ENCODE measurements at regions not wholly inside any gene's neighbourhood (a gene's known extent, or its start where the extent isn't known, plus 50 kb on each side); places are given as distances from the start of the nearest gene placed in this dataset.

DNA sequence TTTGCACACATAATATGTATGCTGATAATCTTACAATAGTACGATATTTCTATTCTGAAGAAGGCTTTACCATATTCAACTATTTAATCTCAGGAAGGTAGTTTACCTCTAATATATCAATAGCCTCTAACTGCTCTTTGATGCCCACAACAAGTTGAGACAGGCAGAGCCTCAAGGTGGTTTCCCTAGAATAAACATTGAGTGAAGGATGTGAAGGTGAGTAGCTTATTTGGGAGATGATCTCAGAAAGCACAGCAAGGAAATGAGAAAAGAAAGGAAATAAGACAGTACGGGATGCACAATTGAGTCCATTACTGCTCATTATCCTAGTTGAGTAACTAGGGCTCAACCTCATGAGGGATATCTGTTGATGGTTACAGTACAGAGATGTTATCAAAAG lies 638.4 kb downstream of the MAFB start:
- Histone ChIP-seq H3K36me3 (ENCODE audit: control insufficient read depth in 2 of 2, insufficient read depth in 1 of 2, low read length in 2 of 2) (no peaks in the 10 kb centered on the region), H3K4me3 (ENCODE audit: low read depth, low read length) (no peak overlapping the region), H3K9me3 (ENCODE audit: control insufficient read depth, insufficient read depth, low read depth, low read length) (no peaks in the 10 kb centered on the region), H3K4me1 (ENCODE audit: control insufficient read depth, insufficient read depth, low read length) (no peaks in the 10 kb centered on the region), H3K27ac (ENCODE audit: extremely low read depth, low read depth, low read length) (no peak overlapping the region)
- TF ChIP-seq BCL6B (tag by site-specific recombination; IDR thresholded peaks at IDR 0.05): no peak
- no peak for TF ChIP-seq OVOL3 (tag by site-specific recombination; IDR thresholded peaks at IDR 0.05)
- TF ChIP-seq, protein P1, sequence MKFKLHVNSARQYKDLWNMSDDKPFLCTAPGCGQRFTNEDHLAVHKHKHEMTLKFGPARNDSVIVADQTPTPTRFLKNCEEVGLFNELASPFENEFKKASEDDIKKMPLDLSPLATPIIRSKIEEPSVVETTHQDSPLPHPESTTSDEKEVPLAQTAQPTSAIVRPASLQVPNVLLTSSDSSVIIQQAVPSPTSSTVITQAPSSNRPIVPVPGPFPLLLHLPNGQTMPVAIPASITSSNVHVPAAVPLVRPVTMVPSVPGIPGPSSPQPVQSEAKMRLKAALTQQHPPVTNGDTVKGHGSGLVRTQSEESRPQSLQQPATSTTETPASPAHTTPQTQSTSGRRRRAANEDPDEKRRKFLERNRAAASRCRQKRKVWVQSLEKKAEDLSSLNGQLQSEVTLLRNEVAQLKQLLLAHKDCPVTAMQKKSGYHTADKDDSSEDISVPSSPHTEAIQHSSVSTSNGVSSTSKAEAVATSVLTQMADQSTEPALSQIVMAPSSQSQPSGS (tag by site-specific recombination; IDR thresholded peaks at IDR 0.05; ENCODE audit: low read depth): no peak
- no peak for TF ChIP-seq ZNF350 (tag by site-specific recombination; IDR thresholded peaks at IDR 0.05)
- no peak for TF ChIP-seq GFI1B (tag by site-specific recombination; IDR thresholded peaks at IDR 0.05)
- no peak for TF ChIP-seq ZNF223 (tag by site-specific recombination; IDR thresholded peaks at IDR 0.05)
- no peak for TF ChIP-seq HOXA7 (CRISPR knock-in tag; IDR thresholded peaks at IDR 0.05; ENCODE audit: borderline replicate concordance)
- TF ChIP-seq RBAK (tag by site-specific recombination; IDR thresholded peaks at IDR 0.05): no peak
- TF ChIP-seq, protein P2, sequence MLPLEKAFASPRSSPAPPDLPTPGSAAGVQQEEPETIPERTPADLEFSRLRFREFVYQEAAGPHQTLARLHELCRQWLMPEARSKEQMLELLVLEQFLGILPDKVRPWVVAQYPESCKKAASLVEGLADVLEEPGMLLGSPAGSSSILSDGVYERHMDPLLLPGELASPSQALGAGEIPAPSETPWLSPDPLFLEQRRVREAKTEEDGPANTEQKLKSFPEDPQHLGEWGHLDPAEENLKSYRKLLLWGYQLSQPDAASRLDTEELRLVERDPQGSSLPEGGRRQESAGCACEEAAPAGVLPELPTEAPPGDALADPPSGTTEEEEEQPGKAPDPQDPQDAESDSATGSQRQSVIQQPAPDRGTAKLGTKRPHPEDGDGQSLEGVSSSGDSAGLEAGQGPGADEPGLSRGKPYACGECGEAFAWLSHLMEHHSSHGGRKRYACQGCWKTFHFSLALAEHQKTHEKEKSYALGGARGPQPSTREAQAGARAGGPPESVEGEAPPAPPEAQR (tag by site-specific recombination; IDR thresholded peaks at IDR 0.05): no peak
- TF ChIP-seq ZBTB20 (tag by site-specific recombination; IDR thresholded peaks at IDR 0.05): no peak
- no peak for TF ChIP-seq AEBP2 (tag by site-specific recombination; IDR thresholded peaks at IDR 0.05; ENCODE audit: borderline replicate concordance)
- POLR2A ChIA-PET: no interaction called here
- CTCF ChIA-PET: no interaction called here

- TF ChIP-seq ZSCAN16 (tag by site-specific recombination; IDR thresholded peaks at IDR 0.05) (no peak), SP7 (tag by site-specific recombination; IDR thresholded peaks at IDR 0.05) (no peak), REPIN1 (tag by site-specific recombination; IDR thresholded peaks at IDR 0.05; ENCODE audit: low read depth) (no peak), ZNF26 (tag by site-specific recombination; IDR thresholded peaks at IDR 0.05) (no peak), ZNF692 (tag by site-specific recombination; IDR thresholded peaks at IDR 0.05) (no peak)
- no peaks in the 10 kb centered on the region for H3K4me1 ChIP-seq (ENCODE audit: control insufficient read depth, insufficient read depth, low read length)
- no peak overlapping the region for H3K4me3 ChIP-seq (ENCODE audit: low read depth, low read length)
- CTCF ChIA-PET: no interaction called here
- no peak overlapping the region for H3K27ac ChIP-seq (ENCODE audit: extremely low read depth, low read depth, low read length)
- H3K9me3 ChIP-seq (ENCODE audit: control insufficient read depth, insufficient read depth, low read depth, low read length): no peaks in the 10 kb centered on the region
- no peaks in the 10 kb centered on the region for H3K36me3 ChIP-seq (ENCODE audit: control insufficient read depth in 2 of 2, insufficient read depth in 1 of 2, low read length in 2 of 2)
- POLR2A ChIA-PET: no interaction called here
These were observed 639.2 kb downstream of the MAFB start for GRCh38 chr20:40049854-40050253.

Data from HEK293 (cell line).